ENCODE measurements at regions not wholly inside any gene's neighbourhood (a gene's known extent, or its start where the extent isn't known, plus 50 kb on each side); places are given as distances from the start of the nearest gene placed in this dataset.

DNA sequence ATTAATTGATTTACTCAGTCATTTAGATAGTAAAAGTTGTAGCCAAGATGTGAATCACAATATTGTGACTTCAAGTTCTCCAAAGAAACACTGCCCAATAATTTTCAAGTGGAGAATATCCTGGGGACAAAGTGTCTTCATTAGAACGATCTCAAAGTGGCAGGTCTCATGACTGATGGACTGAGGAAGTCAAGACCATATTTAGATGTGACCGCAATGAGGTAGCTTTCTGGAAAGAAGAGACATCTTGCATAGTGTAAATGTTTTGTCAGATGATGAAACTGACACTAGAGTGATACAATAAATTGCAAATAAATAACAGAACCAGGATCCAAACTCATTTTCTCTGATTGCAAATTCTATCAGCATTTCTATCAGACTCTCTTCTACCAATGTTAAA lies 1476.9 kb downstream of the EFNB2 start (continued):
- TF ChIP-seq ZBTB33 (IDR thresholded peaks at IDR 0.05; ENCODE audit: extremely low read depth, insufficient replicate concordance, low read length) (no peak), REST (IDR thresholded peaks at IDR 0.05; ENCODE audit: low read depth) (no peak), EGR1 (IDR thresholded peaks at IDR 0.05; ENCODE audit: low read depth) (no peak), JUND (IDR thresholded peaks at IDR 0.05) (no peak), RAD21 (IDR thresholded peaks at IDR 0.05; ENCODE audit: low read depth) (no peak)

GRCh38 chr13:105052711-105053110 lies 1482.8 kb downstream of the EFNB2 start:
- no peaks in the 10 kb centered on the region for H3K9me2 ChIP-seq (ENCODE audit: insufficient read depth)
- no peaks in the 10 kb centered on the region for H3K4me1 ChIP-seq (ENCODE audit: control insufficient read depth in 1 of 2, insufficient read depth in 2 of 2, low read length in 2 of 2)
- no peak overlapping the region for H3K9ac ChIP-seq (ENCODE audit: low read length)
- ChIA-PET CTCF (no interaction called here), RAD21 (ENCODE audit: low non-redundant PET in 1 of 2, low total read pairs in 2 of 2, uncharacterized antibody in 2 of 2, unreplicated experiment in 2 of 2) (no interaction called here), POLR2A (no interaction called here)
- no peaks in the 10 kb centered on the region for H3K9me3 ChIP-seq (ENCODE audit: control insufficient read depth in 1 of 2, insufficient read depth in 1 of 2, low read depth in 1 of 2, low read length in 2 of 2)
- H2AFZ ChIP-seq (ENCODE audit: low read depth, low read length, poor library complexity, severe bottlenecking), result no peak overlapping the region
- no TSS peak for BruUV-seq (replicated peaks)
- no peak for DNase-seq (ENCODE audit: low read depth, low spot score)
- no peak for ATAC-seq
- H3K4me3 ChIP-seq (replicated peaks in 1 of 2; ENCODE audit: low read depth in 1 of 2, low read length in 2 of 2), result no peak overlapping the region
- no peak overlapping the region for H3K27ac ChIP-seq (ENCODE audit: low read depth, low read length)
- no peaks in the 10 kb centered on the region for H3K27me3 ChIP-seq (ENCODE audit: insufficient read depth, low read length)
- no peaks in the 10 kb centered on the region for H3K79me2 ChIP-seq (ENCODE audit: insufficient read depth, low read length)
- H4K20me1 ChIP-seq (ENCODE audit: insufficient read depth), result no peaks in the 10 kb centered on the region
- intact Hi-C loops (cut with micrococcal nuclease), result no loop called here
- no peaks in the 10 kb centered on the region for H3K36me3 ChIP-seq (ENCODE audit: control insufficient read depth in 1 of 2, insufficient read depth in 2 of 2, low read length in 2 of 2)
- no peak overlapping the region for H3K4me2 ChIP-seq (ENCODE audit: low read length)
- TF ChIP-seq POLR2AphosphoS5 (IDR thresholded peaks at IDR 0.05; ENCODE audit: low read depth, low read length), result no peak
- TF ChIP-seq REST (IDR thresholded peaks at IDR 0.05; ENCODE audit: low read depth), result no peak
- TF ChIP-seq TCF7L2 (IDR thresholded peaks at IDR 0.05; ENCODE audit: borderline replicate concordance, extremely low read depth, insufficient read depth, insufficient read length), result no peak
- TF ChIP-seq FOSL1 (IDR thresholded peaks at IDR 0.05; ENCODE audit: low read depth), result no peak
- TF ChIP-seq ZBTB33 (IDR thresholded peaks at IDR 0.05; ENCODE audit: extremely low read depth, insufficient replicate concordance, low read length), result no peak
- TF ChIP-seq ZNF274 (IDR thresholded peaks at IDR 0.05; ENCODE audit: low read depth, low read length), result no peak
- TF ChIP-seq POLR2A (IDR thresholded peaks at IDR 0.05; ENCODE audit: borderline replicate concordance, extremely low read depth, insufficient read depth, insufficient read length), result no peak
- no peak for TF ChIP-seq EZH2phosphoT487 (IDR thresholded peaks at IDR 0.05; ENCODE audit: borderline replicate concordance)
- TF ChIP-seq SRF (IDR thresholded peaks at IDR 0.05; ENCODE audit: low read depth), result no peak
- TF ChIP-seq SIN3A (IDR thresholded peaks at IDR 0.05; ENCODE audit: low read depth), result no peak
- TF ChIP-seq, protein P1, sequence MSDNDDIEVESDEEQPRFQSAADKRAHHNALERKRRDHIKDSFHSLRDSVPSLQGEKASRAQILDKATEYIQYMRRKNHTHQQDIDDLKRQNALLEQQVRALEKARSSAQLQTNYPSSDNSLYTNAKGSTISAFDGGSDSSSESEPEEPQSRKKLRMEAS (IDR thresholded peaks at IDR 0.05), result no peak

Measured in HCT116 (cell line).